ENCODE measurements at regions not wholly inside any gene's neighbourhood (a gene's known extent, or its start where the extent isn't known, plus 50 kb on each side); places are given as distances from the start of the nearest gene placed in this dataset.
"Not testable (repeated sequence)": the region's sequence is repeated elsewhere in the genome, so short reads cannot be mapped to it uniquely, and the experiment has no call there.

DNA sequence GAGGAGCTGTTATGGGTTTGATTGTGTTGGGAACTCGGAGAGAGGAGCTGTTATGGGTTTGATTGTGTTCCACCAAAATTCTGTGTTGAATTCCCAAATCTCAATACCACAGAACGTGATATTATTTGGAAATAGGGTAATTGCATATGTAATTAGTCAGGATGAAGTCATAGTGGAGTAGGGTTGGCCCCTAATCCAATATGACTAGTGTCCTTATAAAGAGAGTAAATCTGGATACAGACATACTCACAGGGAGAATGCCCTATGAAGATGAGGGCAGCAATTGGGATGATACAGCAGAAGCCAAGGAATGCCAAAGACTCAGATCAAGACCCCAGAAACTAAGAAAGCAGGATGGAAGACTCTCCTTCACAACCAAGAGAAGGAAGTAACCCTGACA lies 1023.2 kb upstream of the ZEB2 start:
- no peak for DNase-seq (ENCODE audit: low read depth in 2 of 2)

DNA sequence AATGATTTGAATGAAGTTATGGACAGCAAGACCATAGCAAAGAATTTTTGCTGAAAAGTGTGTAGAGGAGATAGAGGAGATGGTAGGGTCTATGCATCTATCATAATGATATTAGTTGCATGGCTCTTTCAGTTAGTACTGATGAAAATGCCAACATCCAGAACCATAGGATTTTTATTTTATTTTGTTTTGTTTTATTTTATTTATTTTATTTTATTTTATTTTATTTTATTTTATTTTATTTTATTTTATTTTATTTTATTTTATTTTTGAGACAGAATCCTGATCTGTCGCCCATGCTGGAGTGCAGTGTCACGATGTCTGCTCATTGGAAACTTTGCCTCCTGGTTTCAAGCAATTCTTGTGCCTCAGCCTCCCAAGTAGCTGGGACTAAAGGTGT lies 1021.1 kb upstream of the ZEB2 start:
- no peak for DNase-seq (ENCODE audit: low read depth in 2 of 2)

DNA sequence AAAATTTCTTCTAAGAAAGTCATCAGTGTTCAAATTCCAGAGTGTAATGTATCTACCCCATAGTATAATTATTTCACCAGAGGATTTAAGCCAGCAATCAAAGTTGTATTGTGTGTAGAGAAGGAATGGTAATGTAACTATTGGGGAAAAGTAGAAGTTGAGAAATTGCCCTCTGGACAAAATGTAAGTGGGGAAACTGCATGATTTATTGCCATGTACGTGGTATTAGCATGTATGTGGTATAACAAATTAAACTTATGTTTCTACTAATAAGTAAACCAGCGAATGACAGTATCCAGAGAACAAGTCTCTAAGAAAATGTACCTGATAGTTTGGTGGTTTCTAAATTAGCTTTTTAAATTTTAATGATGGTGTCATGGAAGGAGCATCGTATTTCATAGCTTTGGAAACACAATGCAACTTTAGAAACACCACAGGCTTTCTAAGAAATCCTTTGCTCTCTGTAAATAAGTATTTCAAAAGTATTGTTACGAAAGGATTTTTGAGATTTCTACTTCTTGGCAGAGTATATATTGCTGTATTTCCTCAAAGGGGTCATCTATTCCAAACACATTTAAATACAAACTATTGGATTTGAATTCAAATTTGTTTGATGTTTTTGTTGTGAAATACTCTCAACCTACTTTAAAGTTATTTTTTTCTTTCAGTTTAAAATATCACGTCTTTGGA lies 1018.9 kb upstream of the ZEB2 start:
- DNase-seq (ENCODE audit: low read depth in 2 of 2): no peak

DNA sequence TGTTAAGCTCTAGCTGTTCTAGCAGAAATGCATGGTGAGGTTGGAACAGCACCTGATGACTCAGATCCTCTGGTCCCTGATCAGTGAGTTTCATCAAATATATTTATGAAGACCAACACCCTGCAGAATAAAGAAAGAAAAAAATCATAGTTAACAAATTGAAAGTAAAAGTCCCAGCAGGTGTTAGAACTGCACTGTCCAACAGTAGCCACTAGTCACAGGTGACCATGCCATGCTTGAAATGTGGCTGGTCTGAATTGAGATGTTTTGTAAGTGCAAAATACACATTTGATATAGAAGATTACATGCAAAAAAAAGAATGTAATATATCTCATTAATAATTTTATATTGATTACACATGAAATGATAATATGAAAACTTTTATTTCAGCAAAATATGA lies 1010.7 kb upstream of the ZEB2 start:
- DNase-seq (ENCODE audit: low read depth in 2 of 2): no peak

DNA sequence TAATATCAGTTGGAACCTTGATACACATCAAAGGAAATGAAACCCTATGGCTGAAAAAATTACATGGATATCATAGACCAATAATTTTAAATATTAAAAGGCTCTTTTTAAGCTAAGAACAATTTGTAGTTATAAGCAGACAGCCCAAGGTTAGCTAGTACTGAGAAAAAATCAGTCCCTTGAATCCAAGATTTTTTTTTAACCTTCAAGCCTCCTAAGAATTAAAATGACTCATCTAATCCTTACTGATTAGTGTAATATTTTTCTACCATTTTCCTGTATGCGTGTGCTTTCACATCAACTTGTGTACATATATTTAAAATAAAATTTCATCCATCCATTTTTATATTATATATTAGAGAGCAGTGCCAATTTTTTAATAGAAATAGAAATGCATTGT lies 1004.9 kb upstream of the ZEB2 start:
- no peak for DNase-seq (ENCODE audit: low read depth in 2 of 2)

DNA sequence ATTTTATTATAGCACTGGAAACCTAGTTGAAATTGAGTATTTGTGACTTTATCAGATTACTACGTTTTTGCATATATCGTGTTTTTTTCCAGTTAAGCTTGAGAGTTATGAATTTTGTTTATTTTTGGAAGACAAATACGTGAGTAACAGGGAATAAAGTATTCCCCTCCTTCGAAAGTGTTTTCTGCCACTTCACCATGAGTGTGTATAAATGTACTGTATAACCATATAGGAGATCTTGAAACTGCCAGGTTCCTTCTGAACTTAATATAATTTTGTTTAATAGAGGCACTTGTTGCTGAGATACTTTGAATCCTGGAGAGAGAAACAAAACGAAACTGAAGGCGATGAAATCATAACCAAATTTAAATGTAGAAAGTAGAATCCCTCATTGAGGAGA lies 1004.4 kb upstream of the ZEB2 start:
- DNase-seq (ENCODE audit: low read depth in 2 of 2): no peak

DNA sequence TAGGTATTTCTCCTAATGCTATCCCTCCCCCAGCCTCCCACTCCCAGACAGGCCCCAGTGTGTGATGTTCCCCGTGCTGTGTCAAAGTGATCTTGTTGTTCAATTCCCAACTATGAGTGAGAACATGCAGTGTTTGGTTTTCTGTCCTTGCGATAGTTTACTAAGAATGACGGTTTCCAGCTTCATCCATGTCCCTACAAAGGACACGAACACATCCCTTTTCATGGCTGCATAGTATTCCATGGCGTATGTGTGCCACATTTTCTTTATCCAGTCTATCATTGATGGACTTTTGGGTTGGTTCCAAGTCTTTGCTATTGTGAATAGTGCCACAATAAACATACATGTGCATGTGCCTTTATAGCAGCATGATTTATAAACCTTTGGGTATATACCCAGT lies 999.3 kb upstream of the ZEB2 start:
- not testable (repeated sequence) for DNase-seq (ENCODE audit: low read depth in 2 of 2)

DNA sequence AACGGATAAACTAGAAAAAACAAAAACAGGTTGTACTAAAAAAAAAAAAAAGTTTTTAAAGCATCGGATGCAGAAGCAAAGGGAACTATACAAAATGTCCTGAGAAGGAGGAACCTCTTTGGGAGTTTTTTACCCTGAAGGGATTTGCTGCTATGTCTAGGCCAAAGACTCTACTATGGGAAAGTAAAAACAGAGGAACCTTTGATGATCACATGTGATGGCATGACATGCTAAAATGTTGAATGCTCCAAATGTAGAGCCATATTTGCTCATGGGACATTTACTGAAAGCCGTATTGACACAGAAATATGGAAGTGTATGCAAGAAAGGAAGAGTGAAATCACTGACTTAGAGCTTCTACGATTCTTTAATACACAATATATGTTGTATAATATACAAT lies 992.0 kb upstream of the ZEB2 start:
- DNase-seq (ENCODE audit: low read depth in 2 of 2): no peak

DNA sequence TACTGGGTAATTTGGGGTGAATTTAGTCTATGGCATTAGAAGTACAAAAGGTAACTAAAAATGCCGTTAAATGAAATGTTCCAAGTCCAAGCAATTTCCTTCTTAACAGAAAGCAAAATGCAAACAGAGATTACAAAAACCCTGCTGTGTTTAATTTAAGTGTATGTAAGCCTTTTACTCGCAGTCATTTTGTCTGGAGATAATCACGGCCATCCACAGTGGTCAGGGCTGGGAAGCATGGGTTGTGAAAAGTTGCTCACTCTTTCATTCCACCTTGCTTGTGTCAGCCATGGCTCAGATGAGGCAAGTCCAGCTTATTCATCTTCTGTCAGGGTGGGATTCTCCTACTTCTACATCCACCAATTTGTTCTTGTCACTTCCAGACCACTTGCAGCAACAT lies 983.6 kb upstream of the ZEB2 start:
- no peak for DNase-seq (ENCODE audit: low read depth in 2 of 2)

DNA sequence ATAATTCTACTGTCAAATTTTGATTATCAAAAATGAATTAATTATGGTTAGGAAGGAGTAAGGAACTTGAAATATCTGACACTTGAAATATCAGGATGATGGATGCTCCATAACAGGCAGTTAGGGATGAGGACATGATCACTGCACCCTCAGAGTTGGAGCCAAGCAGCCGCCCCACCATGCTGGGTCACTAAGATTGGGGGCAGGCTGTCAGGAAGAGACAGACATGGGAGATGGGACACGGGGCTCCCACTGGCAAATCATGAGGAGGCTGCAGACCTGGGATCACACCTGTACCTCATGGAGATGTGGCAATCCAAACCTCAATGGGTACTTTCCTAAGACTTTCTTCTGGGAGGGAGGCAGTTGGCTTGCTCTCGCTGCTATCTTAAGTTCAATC lies 982.0 kb upstream of the ZEB2 start:
- DNase-seq (ENCODE audit: low read depth in 2 of 2): no peak

DNA sequence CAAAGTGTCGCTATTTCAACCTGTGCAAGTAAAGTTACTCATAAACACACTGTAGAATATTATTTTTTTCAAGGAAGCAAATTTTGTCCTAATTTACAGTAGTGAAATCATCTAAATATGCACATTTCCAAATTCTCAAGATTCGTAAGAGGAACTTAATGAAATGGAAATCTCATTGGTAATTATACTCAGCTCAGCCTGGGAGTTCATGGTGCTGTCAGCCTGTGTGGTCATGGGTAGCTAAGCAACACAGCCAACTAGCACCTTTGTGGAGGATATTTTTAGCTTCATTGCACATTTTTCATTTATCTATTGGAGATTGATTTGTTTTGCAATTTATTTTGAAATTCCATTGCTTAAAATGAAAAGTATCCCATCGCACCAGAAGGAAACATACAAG lies 975.7 kb upstream of the ZEB2 start:
- DNase-seq (ENCODE audit: low read depth in 2 of 2): no peak

DNA sequence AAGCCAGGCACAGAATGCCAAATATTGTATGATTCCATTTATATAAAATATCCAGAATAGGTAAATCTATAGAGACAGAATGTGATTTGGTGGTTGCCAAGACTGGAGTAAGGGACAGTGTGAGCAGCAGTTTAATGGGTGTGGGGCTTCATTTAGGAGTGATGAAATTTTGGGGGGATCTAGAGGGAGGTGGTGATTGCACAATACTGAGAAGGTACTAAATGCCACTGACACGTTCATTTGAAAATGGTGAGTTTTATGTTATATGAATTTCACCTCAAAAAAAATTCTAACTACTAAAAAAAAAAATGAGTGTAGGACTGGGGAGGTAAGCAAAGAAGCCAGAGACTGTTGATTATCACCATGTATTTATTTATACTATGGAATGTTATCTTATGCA lies 974.5 kb upstream of the ZEB2 start:
- no peak for DNase-seq (ENCODE audit: low read depth in 2 of 2)

DNA sequence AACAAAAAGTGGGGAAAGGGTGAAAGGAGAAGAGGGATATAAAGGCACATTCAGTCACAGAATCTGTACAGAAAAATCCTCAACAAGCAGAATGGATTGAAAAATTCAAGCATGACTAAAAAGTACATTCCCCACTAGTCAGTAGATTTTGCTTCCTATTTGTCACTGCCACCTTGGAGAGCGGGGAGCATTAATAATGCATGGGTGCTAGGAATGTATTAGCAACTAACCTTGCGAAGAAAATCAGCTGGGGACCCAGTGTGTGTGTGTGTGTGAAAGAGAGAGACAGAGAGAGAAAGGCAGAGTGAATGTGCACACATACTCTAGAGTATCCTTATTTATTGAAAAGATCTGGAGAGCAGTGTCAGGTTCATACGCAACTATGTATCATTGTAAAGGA lies 968.7 kb upstream of the ZEB2 start:
- no peak for DNase-seq (ENCODE audit: low read depth in 2 of 2)

DNA sequence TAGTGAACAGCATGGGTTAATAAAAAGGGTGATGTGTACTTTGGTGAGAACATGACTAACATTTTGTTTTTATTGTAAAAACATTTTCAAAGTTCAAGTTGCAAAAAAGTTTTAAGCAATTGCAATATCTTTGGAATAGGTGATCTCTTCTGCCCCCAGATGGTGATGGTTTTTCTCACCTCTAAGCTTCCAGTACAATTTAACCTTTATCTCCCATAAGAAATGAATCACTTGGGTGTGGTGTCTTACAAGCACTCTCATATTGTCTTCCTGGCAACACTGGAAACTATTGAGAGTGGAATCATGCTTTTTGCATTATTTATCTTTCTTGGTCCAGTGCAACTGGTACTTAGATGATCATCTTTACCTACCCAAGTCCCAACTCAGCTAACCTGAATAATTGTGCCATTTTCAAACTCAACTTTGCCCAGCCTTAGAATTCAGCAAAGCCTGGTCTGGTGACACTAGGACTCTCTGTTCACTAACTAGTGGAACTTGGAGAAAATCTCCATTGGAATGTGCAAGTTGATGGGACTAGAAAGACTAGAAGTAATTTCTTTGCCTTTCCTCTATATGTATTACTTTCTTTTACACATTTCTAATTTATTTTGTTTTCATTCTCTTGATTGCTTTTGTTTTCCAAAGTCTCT lies 964.7 kb upstream of the ZEB2 start:
- no peak for DNase-seq (ENCODE audit: low read depth in 2 of 2)

DNA sequence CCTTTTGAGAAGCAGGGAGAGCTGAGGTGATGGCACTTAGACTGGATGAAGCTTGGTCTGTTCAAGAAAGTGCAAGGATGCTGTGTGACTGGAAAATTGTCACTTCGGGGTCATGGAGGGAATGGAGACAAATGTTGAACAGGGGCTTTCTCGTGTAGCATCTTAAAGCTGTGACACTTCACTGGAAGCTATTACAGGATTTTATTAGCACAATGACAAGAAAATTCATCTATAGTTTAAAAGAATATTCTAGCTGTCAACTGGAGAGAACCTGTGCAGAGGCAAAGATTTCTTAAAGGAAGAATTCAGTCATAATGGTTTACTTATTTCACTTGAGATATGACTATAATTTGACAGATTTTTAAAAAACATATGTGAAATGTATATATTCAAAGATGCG lies 963.9 kb upstream of the ZEB2 start:
- no peak for DNase-seq (ENCODE audit: low read depth in 2 of 2)

DNA sequence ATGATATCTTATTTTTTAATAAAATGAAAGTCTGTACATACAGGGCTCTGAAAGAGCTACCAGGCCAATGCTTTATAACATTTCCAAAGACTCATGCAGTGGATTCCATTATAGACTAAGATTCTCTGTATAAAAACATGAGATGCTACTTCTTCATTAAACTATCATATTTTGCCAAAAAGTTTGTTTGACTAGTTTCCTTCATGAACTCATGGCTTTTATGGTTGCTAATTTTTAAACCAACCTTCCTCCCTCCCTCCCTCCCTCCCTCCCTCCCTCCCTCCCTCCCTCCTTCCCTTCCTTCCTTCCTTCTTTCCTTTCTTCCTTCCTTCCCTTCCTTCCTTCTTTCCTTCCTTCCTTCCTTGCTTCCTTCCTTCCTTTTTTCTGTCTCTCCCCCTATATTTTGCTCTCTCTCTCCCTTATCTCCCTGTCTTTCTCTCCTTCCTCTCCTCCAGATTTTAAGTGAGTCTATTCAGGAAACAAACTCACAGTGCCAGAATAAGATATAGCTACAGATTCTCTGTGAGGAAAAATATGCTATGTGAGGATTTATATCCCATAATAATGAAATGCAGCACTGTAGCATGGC lies 961.5 kb upstream of the ZEB2 start:
- DNase-seq (ENCODE audit: low read depth in 2 of 2): no peak

DNA sequence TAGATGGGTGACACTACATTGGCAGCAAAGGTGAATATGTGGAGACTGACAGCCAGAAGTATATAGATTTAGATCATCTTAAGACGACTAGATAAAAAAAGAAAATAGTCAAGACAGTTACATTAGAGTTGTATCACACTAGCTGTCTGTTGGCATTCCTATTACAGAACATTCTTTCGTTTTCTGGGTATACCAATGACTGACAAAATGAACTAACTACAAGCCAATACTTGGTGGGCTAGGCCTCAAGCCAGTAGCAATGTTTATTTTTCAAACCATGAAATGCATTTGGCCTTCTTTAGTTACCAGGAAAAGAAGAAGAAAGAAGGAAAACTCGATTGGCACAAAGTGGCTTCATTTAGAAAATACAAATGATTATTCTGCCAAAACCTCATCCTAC lies 944.9 kb upstream of the ZEB2 start:
- no peak for DNase-seq (ENCODE audit: low read depth in 2 of 2)

DNA sequence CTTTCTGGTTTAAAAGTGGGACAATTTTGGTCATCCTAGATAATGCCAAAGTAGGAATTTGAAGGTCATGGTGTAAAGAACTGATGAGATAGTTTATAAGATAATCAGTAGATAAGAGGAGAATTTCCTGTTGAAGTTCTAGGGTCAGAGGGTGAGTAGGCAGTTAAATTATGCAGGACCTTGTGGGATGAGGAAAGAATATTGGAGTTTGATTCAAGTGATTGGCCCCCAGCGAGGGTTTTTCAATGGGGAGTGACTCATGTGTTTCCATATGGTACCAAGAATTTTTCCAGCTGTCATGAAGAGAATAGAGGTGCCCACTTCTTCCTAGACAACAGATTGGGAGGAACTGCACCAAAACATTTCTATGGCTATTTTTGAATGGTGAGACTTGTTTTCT lies 940.2 kb upstream of the ZEB2 start:
- no peak for DNase-seq (ENCODE audit: low read depth in 2 of 2)

DNA sequence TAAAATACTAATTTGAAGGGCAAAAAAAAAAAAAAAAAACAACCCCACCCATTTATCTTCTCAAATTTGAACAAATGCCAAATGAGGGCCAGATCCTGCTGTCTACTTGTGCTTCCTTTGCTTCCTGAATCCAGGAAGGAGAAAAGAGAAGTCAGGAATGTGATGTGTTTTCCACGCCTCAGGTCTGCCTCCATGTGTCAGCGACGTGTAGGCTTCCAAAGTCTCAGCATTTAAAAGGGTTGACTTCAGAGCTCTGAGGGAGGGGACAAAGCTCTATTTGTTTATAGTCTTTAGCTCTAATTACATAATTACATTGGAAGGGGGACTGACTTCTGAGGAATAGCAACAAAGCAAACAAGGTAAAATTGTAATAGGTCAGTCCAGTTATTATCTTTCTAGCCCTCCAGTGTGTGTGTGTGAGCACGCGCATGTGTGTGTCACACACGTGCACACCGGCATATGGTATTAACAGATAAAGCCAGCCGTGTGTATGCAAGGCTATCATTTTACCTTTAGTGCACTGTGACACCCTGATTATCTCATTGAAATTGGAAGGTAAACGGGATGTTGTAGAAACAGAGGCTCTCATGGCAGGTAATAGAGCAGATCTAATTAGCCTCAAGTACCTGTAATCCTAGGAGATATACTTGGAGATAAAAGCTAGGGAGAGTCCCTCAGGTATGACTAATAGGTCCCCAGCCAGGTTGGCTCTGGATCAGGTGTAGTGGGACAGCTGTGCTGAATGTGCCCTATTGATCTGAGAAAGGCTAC lies 911.4 kb upstream of the ZEB2 start:
- DNase-seq (ENCODE audit: low read depth in 2 of 2): no peak

DNA sequence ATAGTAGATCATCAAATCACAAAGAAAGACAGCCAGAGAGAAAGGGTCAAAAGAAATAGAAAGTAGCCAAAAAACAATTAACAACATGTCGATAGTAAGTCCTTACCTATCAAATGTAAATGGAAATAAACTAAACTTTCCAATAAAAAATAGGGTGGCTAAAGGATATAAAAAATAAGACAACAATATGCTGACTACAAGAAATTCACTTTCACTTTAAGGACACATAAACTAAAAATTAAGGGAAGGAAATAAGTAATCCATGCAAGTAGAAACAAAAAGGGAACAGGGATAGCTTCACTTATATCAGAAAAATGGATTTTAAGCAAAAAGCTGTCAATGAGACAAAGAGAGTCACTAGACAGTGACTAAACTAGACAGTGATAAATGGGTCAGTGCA lies 903.9 kb upstream of the ZEB2 start:
- no peak for DNase-seq (ENCODE audit: low read depth in 2 of 2)

DNA sequence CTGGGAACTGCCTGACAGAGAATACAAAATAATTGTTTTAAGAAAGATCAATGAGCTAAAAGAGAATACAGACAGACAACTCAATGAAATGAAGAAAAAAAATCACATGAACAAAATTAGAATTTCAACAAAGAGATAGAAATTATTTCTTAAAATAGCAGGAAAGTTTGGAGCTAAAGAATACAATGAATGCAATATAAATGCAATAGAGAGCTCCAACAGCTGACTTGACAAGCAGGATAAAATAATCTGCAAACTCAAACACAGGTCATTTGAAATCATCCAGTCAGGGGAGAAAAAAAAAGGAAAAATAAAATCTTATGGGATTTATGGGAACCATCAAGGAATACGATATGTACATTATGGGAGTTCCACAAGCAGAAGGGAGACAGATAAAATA lies 902.7 kb upstream of the ZEB2 start:
- no peak for DNase-seq (ENCODE audit: low read depth in 2 of 2)

DNA sequence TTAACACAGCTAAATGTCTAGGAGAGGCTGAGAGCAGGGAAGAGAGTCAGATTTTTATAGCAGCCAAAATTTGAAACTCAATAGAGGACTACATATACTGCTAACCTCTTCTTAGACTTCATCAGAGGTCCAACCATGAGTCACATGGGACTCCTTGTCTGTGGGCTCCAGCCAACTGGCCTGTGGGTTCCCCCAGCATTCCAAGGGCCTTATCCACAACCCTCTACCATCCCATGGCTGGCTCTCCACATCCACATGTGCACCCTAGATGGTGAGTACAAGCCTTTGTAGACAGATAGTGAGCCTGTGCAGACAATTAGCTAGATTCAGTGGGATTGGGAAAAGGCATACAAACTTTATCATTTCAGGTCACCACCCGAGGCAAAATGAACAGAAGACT lies 901.9 kb upstream of the ZEB2 start:
- no peak for DNase-seq (ENCODE audit: low read depth in 2 of 2)

DNA sequence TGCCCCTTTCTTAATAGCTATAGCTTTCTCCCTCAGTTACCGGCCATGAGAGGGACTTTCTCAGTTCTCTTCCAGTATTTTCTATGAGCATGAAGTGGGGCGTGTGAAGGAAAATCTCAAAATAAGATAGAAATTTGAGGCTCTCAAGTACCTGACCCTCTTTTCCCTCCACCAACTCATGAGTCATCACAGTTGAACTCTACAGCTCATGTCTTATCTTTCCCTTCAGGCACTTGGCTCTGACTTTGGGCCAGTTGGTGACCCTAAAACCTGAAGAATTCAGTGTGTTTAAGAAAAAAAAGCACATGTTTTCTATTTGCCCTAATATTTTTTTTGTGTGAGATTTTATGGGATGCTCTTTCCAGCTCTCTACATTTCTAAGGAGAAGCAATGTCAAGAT lies 896.7 kb upstream of the ZEB2 start:
- DNase-seq (ENCODE audit: low read depth in 2 of 2): no peak

Measured in stimulated activated CD4-positive, alpha-beta T cell treated with anti-CD3 and anti-CD28 coated beads, Interleukin-1b, Interleukin-23, amount 100 ng/mL, for 4 hours (primary cell).